CD14-positive monocyte (primary cell): ENCODE measurements at regions not wholly inside any gene's neighbourhood (a gene's known extent, or its start where the extent isn't known, plus 50 kb on each side); places are given as distances from the start of the nearest gene placed in this dataset.
A peak's percentile ranks its signal among the peaks of the same experiment; 100 is the strongest.

Experiments used
- DNase-seq, 3 donors: peaks; one replicate each; pipeline ENCODE4 v3.0.0-alpha.2; 2011 to 2022
- H2AFZ ChIP-seq: 2 replicates; pipeline ENCODE4 v1.6.0; 2012; ENCODE audit warnings: mild to moderate bottlenecking, low read depth, low read length, inconsistent platforms; ENCODE audit not compliant: insufficient read depth, poor library complexity, severe bottlenecking
- H3K27ac ChIP-seq, 2 donors: 1 replicate in 1 of 2; 2 replicates in 1 of 2; pipeline ENCODE4 v1.5.1; 2012 to 2013; ENCODE audit warnings: low read length in 2 of 2, control low read depth in 1 of 2, inconsistent platforms in 1 of 2, low read depth in 1 of 2, mild to moderate bottlenecking in 1 of 2
- H3K27me3 ChIP-seq, 2 donors: one replicate each; pipeline versions ENCODE4 v1.6.0 to v1.6.1; 2011 to 2013; ENCODE audit warnings: low read length in 2 of 2; ENCODE audit not compliant: control insufficient read depth in 2 of 2, insufficient read depth in 2 of 2
- H3K36me3 ChIP-seq, 2 donors: replicated peaks in 1 of 2; 1 replicate in 1 of 2; 2 replicates in 1 of 2; pipeline versions ENCODE4 v1.5.1 to v1.6.1; 2012 to 2013; ENCODE audit warnings: low read length in 2 of 2, control low read depth in 1 of 2, inconsistent platforms in 1 of 2, mild to moderate bottlenecking in 1 of 2; ENCODE audit not compliant: insufficient read depth in 2 of 2, control insufficient read depth in 1 of 2
- H3K4me1 ChIP-seq, 2 donors: 1 replicate in 1 of 2; 2 replicates in 1 of 2; pipeline versions ENCODE4 v1.5.1 to v1.6.1; 2012 to 2013; ENCODE audit warnings: low read length in 2 of 2, control low read depth in 1 of 2, inconsistent platforms in 1 of 2, mild to moderate bottlenecking in 1 of 2, moderate library complexity in 1 of 2; ENCODE audit not compliant: insufficient read depth in 2 of 2, control insufficient read depth in 1 of 2
- H3K4me2 ChIP-seq: replicated peaks from 2 replicates; pipeline ENCODE3; 2012; ENCODE audit warnings: low read length, moderate library complexity, mild to moderate bottlenecking; ENCODE audit not compliant: poor library complexity, severe bottlenecking; ENCODE audit errors: extremely low read depth
- H3K4me3 ChIP-seq, 3 experiments: fragments of 200-600 bp in 1 of 3; sonication (generic) in 1 of 3; replicated peaks in 1 of 3; 1 replicate in 2 of 3; 2 replicates in 1 of 3; pipeline ENCODE4 v1.5.1; 2011 to 2013; ENCODE audit warnings: low read length in 3 of 3, mild to moderate bottlenecking in 3 of 3, control low read depth in 2 of 3, low read depth in 2 of 3, inconsistent platforms in 1 of 3, moderate library complexity in 1 of 3
- H3K79me2 ChIP-seq: 2 replicates; pipeline ENCODE4 v1.6.0; 2012; ENCODE audit warnings: mild to moderate bottlenecking, control low read depth, inconsistent platforms, low read length, moderate library complexity; ENCODE audit not compliant: insufficient read depth
- H3K9ac ChIP-seq: 2 replicates; pipeline ENCODE4 v1.6.0; 2017; ENCODE audit warnings: low read length, mild to moderate bottlenecking; ENCODE audit not compliant: insufficient read depth, poor library complexity, severe bottlenecking
- H3K9me3 ChIP-seq, 2 donors: replicated peaks in 1 of 2; 1 replicate in 1 of 2; 2 replicates in 1 of 2; pipeline versions ENCODE4 v1.5.1 to v1.6.1; 2012 to 2013; ENCODE audit warnings: low read length in 2 of 2, control low read depth in 1 of 2; ENCODE audit not compliant: control insufficient read depth in 1 of 2, insufficient read depth in 1 of 2
- H4K20me1 ChIP-seq: 2 replicates; pipeline ENCODE4 v1.6.0; 2012; ENCODE audit warnings: mild to moderate bottlenecking, low read length, control low read depth, moderate library complexity; ENCODE audit not compliant: insufficient read depth
- H3K27ac Mint-ChIP-seq, 7 donors: one replicate each; pipeline ENCODE4 v1.8.0; 2020; ENCODE audit warnings: mild to moderate bottlenecking in 7 of 7, mixed read lengths in 7 of 7, moderate library complexity in 6 of 7, inconsistent platforms in 2 of 7
- H3K27me3 Mint-ChIP-seq, 3 donors: one replicate each; pipeline ENCODE4 v1.8.0; 2021 to 2022; ENCODE audit warnings: low read depth in 3 of 3, mild to moderate bottlenecking in 3 of 3, mixed read lengths in 3 of 3, moderate library complexity in 3 of 3, inconsistent platforms in 1 of 3
- H3K36me3 Mint-ChIP-seq, 2 donors: one replicate each; pipeline ENCODE4 v1.8.0; 2020; ENCODE audit warnings: mixed read lengths in 2 of 2, inconsistent platforms in 1 of 2, mild to moderate bottlenecking in 1 of 2
- H3K4me1 Mint-ChIP-seq: one replicate; pipeline ENCODE4 v1.8.0; 2020; ENCODE audit warnings: mild to moderate bottlenecking, mixed read lengths
- H3K4me3 Mint-ChIP-seq, 2 donors: one replicate each; pipeline ENCODE4 v1.8.0; 2020; ENCODE audit warnings: mild to moderate bottlenecking in 2 of 2, mixed read lengths in 2 of 2, moderate library complexity in 1 of 2
- H3K9me3 Mint-ChIP-seq, 7 donors: one replicate each; pipeline ENCODE4 v1.8.0; 2020 to 2022; ENCODE audit warnings: mixed read lengths in 7 of 7, mild to moderate bottlenecking in 6 of 7, moderate library complexity in 6 of 7, inconsistent platforms in 2 of 7
- CTCF ChIP-seq: fragments of 200-600 bp; IDR thresholded peaks from one replicate; pipeline ENCODE4 v1.8.0; 2022; ENCODE audit warnings: antibody characterized with exemption, mild to moderate bottlenecking
- WGBS: methylation state at CpG from one replicate; pipeline ENCODE4 v1.1.5; 2013; ENCODE audit warnings: missing lambda C conversion rate; ENCODE audit not compliant: insufficient coverage; 5-methylcytosine and 5-hydroxymethylcytosine counted together
- intact Hi-C, 2 donors: fragments of 100-400 bp; cut with micrococcal nuclease; formaldehyde crosslinking; loops; one replicate each; pipeline versions ENCODE4 v1.15.0 to v1.15.1; 2023

GRCh38 chr2:37471104-37471503 is 126.7 kb downstream of the QPCT start:
- Histone ChIP-seq H3K36me3 (no peaks in the 10 kb centered on the region), H3K4me3 (no peak overlapping the region), H3K4me1 (no peaks in the 10 kb centered on the region), H3K27ac (no peak overlapping the region), H3K9me3 (no peaks in the 10 kb centered on the region), H3K4me2 (no peak overlapping the region), H4K20me1 (no peaks in the 10 kb centered on the region), H3K9ac (no peak overlapping the region), H3K79me2 (no peaks in the 10 kb centered on the region), H2AFZ (no peak overlapping the region), H3K27me3 (no peaks in the 10 kb centered on the region)
- DNase-seq = no peak
- peaks cover 1% of the 10 kb centered on the region in 3 donors for H3K27me3 Mint-ChIP-seq
- H3K4me3 Mint-ChIP-seq = no peak overlapping the region
- H3K9me3 Mint-ChIP-seq = peaks cover 0 to 2% (median 0%) of the 10 kb centered on the region in 7 donors
- no peaks in the 10 kb centered on the region for H3K36me3 Mint-ChIP-seq
- no peak overlapping the region for H3K27ac Mint-ChIP-seq
- H3K4me1 Mint-ChIP-seq = peaks cover 3% of the 10 kb centered on the region
- intact Hi-C loops = no loop called here
- no peak for TF ChIP-seq CTCF
- WGBS = no CpG with 5 or more reads among the region's 1 CpG

- Histone ChIP-seq H3K36me3 (no peaks in the 10 kb centered on the region), H3K27ac (no peak overlapping the region), H3K4me1 (no peaks in the 10 kb centered on the region), H3K4me2 (no peak overlapping the region), H2AFZ (no peak overlapping the region), H3K79me2 (no peaks in the 10 kb centered on the region), H4K20me1 (no peaks in the 10 kb centered on the region), H3K4me3 (no peak overlapping the region), H3K9ac (no peak overlapping the region), H3K27me3 (no peaks in the 10 kb centered on the region), H3K9me3 (no peaks in the 10 kb centered on the region)
- peaks cover 1 to 2% (median 1%) of the 10 kb centered on the region in 3 donors for H3K27me3 Mint-ChIP-seq
- H3K4me3 Mint-ChIP-seq = no peak overlapping the region
- DNase-seq = peak in 2 of 3 donors; percentile 11 to 22
- 0% methylated on average over 1 of the region's 1 CpG for WGBS
- peaks cover 3% of the 10 kb centered on the region for H3K4me1 Mint-ChIP-seq
- intact Hi-C loops = no loop called here
- H3K27ac Mint-ChIP-seq = no peak overlapping the region
- no peaks in the 10 kb centered on the region for H3K36me3 Mint-ChIP-seq
- H3K9me3 Mint-ChIP-seq = peaks cover 0 to 2% (median 0%) of the 10 kb centered on the region in 7 donors
- TF ChIP-seq CTCF = no peak
Measured at GRCh38 chr2:37471994-37472393, 127.6 kb downstream of the QPCT start.
